Endothelial cell of umbilical vein (primary cell): ENCODE measurements at regions not wholly inside any gene's neighbourhood (a gene's known extent, or its start where the extent isn't known, plus 50 kb on each side); places are given as distances from the start of the nearest gene placed in this dataset.

Source experiments
- BruUV-seq: library from RNA; stranded (reverse); fragments of 400-500 nt; replicated peaks from 2 replicates; lab custom pipeline; 2021; lab: Mats Ljungman, UMichigan
- CTCF ChIA-PET: fragments of 300-600, 350-600 bp; sonication (Branson Sonifier 250); formaldehyde crosslinking; loops from one replicate; lab custom pipeline; 2021; ENCODE audit warnings: antibody characterized with exemption, inconsistent platforms; lab: Charles Lee
- POLR2A ChIA-PET: fragments of 300-600, 350-600 bp; sonication (Branson Sonifier 250); formaldehyde crosslinking; loops from one replicate; lab custom pipeline; 2021; ENCODE audit warnings: antibody characterized with exemption, inconsistent platforms; lab: Charles Lee
- DNase-seq: peaks from one replicate; pipeline ENCODE4 v3.0.0-alpha.2; 2011; ENCODE audit warnings: low read depth, low spot score
- FAIRE-seq: peaks from 2 replicates; lab custom pipeline; 2011; peaks lifted over from hg19 to GRCh38; lab: Jason Lieb, UNC
- H2AFZ ChIP-seq: 2 replicates; pipeline ENCODE4 v1.6.0; 2012; ENCODE audit warnings: low read depth, low read length, control low read depth, inconsistent platforms
- H3K27ac ChIP-seq: 2 replicates; pipeline ENCODE4 v1.5.1; 2011; ENCODE audit warnings: low read depth, mild to moderate bottlenecking, control low read depth, low read length, moderate library complexity; ENCODE audit not compliant: insufficient read depth
- H3K27me3 ChIP-seq, 2 experiments: 2 replicates each; pipeline versions ENCODE4 v1.6.0 to v1.6.1; 2011; ENCODE audit warnings: low read length in 2 of 2, mixed read lengths in 1 of 2; ENCODE audit not compliant: control insufficient read depth in 2 of 2, insufficient read depth in 2 of 2
- H3K36me3 ChIP-seq, 2 experiments: 2 replicates in 1 of 2; 3 replicates in 1 of 2; pipeline ENCODE4 v1.5.1; 2011; ENCODE audit warnings: low read length in 2 of 2, mild to moderate bottlenecking in 1 of 2, moderate library complexity in 1 of 2; ENCODE audit not compliant: control insufficient read depth in 2 of 2, insufficient read depth in 2 of 2; ENCODE audit errors: extremely low read depth in 1 of 2
- H3K4me1 ChIP-seq: 3 replicates; pipeline ENCODE4 v1.5.1; 2011; ENCODE audit warnings: mild to moderate bottlenecking, low read length; ENCODE audit not compliant: control insufficient read depth, insufficient read depth; ENCODE audit errors: extremely low read depth
- H3K4me2 ChIP-seq: 2 replicates; pipeline ENCODE4 v1.6.1; 2011; ENCODE audit warnings: low read length, control low read depth, mixed read lengths; ENCODE audit not compliant: insufficient read depth
- H3K4me3 ChIP-seq, 3 experiments: fragments of 200-600 bp in 1 of 3; sonication (generic), shearing (Covaris generic) in 1 of 3; replicated peaks in 1 of 3; 2 replicates each; pipeline ENCODE4 v1.5.1; 2011 to 2016; ENCODE audit warnings: control low read depth in 3 of 3, low read length in 3 of 3, mild to moderate bottlenecking in 2 of 3, inconsistent platforms in 1 of 3, low read depth in 1 of 3, moderate library complexity in 1 of 3; ENCODE audit not compliant: insufficient read depth in 1 of 3
- H3K79me2 ChIP-seq: 2 replicates; pipeline ENCODE4 v1.6.0; 2012; ENCODE audit warnings: low read length, inconsistent platforms; ENCODE audit not compliant: control insufficient read depth, insufficient read depth
- H3K9ac ChIP-seq: replicated peaks from 2 replicates; pipeline ENCODE3; 2011; ENCODE audit warnings: low read length, control low read depth; ENCODE audit not compliant: insufficient read depth; ENCODE audit errors: extremely low read depth
- H3K9me1 ChIP-seq: replicated peaks from 3 replicates; pipeline ENCODE4 v1.6.0; 2011; ENCODE audit warnings: mild to moderate bottlenecking, low read length; ENCODE audit not compliant: control insufficient read depth, insufficient read depth; ENCODE audit errors: extremely low read depth
- H3K9me3 ChIP-seq: replicated peaks from 2 replicates; pipeline ENCODE4 v1.5.1; 2012; ENCODE audit warnings: low read length, inconsistent platforms; ENCODE audit not compliant: control insufficient read depth, insufficient read depth
- H4K20me1 ChIP-seq: replicated peaks from 2 replicates; pipeline ENCODE3; 2011; ENCODE audit warnings: mild to moderate bottlenecking, low read length; ENCODE audit not compliant: control insufficient read depth, insufficient read depth; ENCODE audit errors: extremely low read depth
- CTCF ChIP-seq, 2 donors: IDR thresholded peaks; 1 replicate in 1 of 2; 2 replicates in 1 of 2; pipeline ENCODE4 v1.5.1; 2011; ENCODE audit warnings: low read length in 2 of 2, mild to moderate bottlenecking in 2 of 2, moderate library complexity in 2 of 2, control low read depth in 1 of 2, inconsistent platforms in 1 of 2, low read depth in 1 of 2; ENCODE audit not compliant: insufficient read depth in 1 of 2; ENCODE audit errors: extremely low read depth in 1 of 2
- EZH2 ChIP-seq: IDR thresholded peaks from 2 replicates; pipeline ENCODE4 v1.6.1; 2012; ENCODE audit warnings: borderline replicate concordance, low read depth, mild to moderate bottlenecking, moderate library complexity, low read length, inconsistent platforms; ENCODE audit not compliant: severe bottlenecking
- FOS ChIP-seq: IDR thresholded peaks from 2 replicates; pipeline ENCODE4 v1.6.1; 2011; ENCODE audit warnings: mild to moderate bottlenecking, low read length, moderate library complexity, borderline replicate concordance; ENCODE audit not compliant: insufficient read depth
- GATA2 ChIP-seq: IDR thresholded peaks from 2 replicates; pipeline ENCODE4 v1.7.0; 2011; ENCODE audit warnings: low read depth, mild to moderate bottlenecking, moderate library complexity, mixed read lengths, low read length; ENCODE audit not compliant: insufficient read length, insufficient read depth
- JUN ChIP-seq: IDR thresholded peaks from 2 replicates; pipeline ENCODE4 v1.6.1; 2011; ENCODE audit warnings: borderline replicate concordance, low read depth; ENCODE audit not compliant: insufficient read length, insufficient read depth
- POLR2A ChIP-seq: IDR thresholded peaks from 2 replicates; pipeline ENCODE4 v1.6.1; 2012; ENCODE audit warnings: low read depth, mild to moderate bottlenecking, control low read depth, low read length
- POLR2AphosphoS5 ChIP-seq: IDR thresholded peaks from 2 replicates; pipeline ENCODE4 v1.6.1; 2012; ENCODE audit warnings: low read depth, mild to moderate bottlenecking, control low read depth, low read length, moderate library complexity; ENCODE audit not compliant: insufficient read depth
- dilution Hi-C: fragments of 300-500 bp; cut with MboI; formaldehyde crosslinking; loops from one replicate; pipeline ENCODE4 v1.15.0; 2019; ENCODE audit warnings: low sequenced_read_pairs; ENCODE audit not compliant: extremely low pct_ligation_motif_present
- intact Hi-C: fragments of 100-400 bp; cut with micrococcal nuclease; formaldehyde crosslinking; loops from one replicate; pipeline ENCODE4 v1.10.0; 2022

DNA sequence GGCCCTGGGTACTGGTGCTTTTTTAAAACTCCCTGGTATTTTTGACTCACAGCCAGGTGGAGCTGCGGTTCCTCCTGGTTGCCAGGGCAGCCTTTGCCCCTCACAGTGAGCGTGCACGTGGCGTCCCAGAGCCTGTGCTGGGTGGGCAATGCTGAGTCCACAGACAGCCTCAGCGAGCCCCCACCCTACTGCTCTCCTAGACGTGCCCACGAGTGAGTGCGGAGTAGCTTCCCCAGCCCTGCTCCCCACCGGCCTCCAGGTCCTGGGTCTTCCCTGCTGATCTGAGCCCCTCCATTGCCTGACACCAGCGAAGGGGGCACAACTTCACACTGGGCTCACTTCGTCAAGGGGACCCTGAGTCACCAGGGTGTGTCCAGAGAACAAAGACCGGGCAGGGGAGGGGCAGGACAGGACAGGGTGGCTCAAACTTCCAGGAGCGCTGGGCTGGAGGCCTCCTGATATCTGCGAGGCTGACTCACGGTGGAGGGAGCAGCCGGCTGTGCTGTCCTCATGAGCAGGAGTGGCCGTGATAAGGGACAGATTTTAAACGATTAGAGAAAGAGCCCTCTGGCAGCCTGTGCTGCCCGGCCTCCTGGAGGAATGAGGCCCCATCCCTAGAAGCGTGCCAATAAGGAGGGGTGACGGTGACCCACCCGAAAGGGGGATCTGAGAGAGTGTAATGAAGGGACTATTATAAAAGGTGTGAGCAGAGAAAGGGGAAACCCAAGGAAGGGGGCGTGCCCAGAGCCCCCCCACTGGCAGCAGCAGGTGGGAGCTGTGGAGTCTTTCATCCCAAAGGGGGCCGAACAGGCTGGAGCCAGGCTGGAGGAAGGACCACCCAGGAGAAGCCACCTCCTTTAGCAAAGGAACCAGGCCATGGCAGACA lies 129.3 kb upstream of the FGF3 start:
- Histone ChIP-seq H3K9ac (peak overlapping the region; percentile 4), H3K9me1 (no peaks in the 10 kb centered on the region), H3K4me1 (peaks cover 20% of the 10 kb centered on the region), H3K27me3 (peaks cover 0 to 2% of the 10 kb centered on the region in 2 experiments), H3K36me3 (no peaks in the 10 kb centered on the region), H3K4me3 (no peak overlapping the region), H3K27ac (peak overlapping the region; percentile 68), H3K4me2 (no peak overlapping the region), H2AFZ (peak overlapping the region; percentile 61), H3K9me3 (no peaks in the 10 kb centered on the region), H3K79me2 (no peaks in the 10 kb centered on the region), H4K20me1 (no peaks in the 10 kb centered on the region)
- TF ChIP-seq GATA2 (peak; percentile 9), EZH2 (no peak)
- intact Hi-C loops = loop anchor here (10.0 kb wide), 1 partner anchor 126 kb away; the partner anchor contains the start of gene ANO1
- dilution Hi-C loops = no loop called here
- ChIA-PET CTCF (interaction anchor here (0.7 to 1.6 kb wide), 10 partner anchors 9 to 243 kb away, joined by 3 to 9 read pairs (median 4); no protein-coding TSS in a partner anchor), POLR2A (no interaction called here)
- no peak for FAIRE-seq
- no TSS peak for BruUV-seq
- DNase-seq = no peak

DNA sequence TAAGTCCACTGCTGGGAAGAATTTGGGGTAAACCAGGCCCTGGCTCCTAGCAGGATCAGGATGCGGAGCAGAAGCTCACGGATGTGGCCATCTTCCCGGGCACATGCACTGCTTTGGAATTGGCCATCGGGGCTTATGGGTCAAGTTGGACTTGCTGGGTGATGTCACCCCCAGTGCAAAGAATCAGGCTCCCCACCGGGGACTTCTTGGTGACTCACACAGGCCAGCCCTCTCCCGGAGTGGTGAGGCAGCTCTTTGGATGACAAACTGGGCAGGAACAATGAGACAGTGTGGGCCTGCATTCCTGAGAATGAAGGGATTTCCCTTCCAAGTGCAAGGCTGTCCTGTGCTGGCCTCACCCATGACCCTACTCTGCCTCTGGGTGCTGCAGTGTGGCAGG lies 128.8 kb upstream of the ANO1 start:
- POLR2A ChIA-PET = no interaction called here
- dilution Hi-C loops = no loop called here
- H3K9me1 ChIP-seq = no peaks in the 10 kb centered on the region

More for the DNA sequence above, 128.8 kb upstream of the ANO1 start:
- FAIRE-seq (peak; percentile 93), DNase-seq (peak; percentile 68)
- H4K20me1 ChIP-seq = no peaks in the 10 kb centered on the region
- no TSS peak for BruUV-seq
- intact Hi-C loops = loop anchor here (10.0 kb wide), 1 partner anchor 125 kb away; the partner anchor contains the start of gene ANO1
- peaks cover 0 to 2% of the 10 kb centered on the region in 2 experiments for H3K27me3 ChIP-seq
- CTCF ChIA-PET = interaction anchor here (0.7 to 1.6 kb wide), 8 partner anchors 10 to 242 kb away, joined by 3 to 9 read pairs (median 4); no protein-coding TSS in a partner anchor
- peak overlapping the region; percentile 68 for H3K27ac ChIP-seq
- no peak overlapping the region for H3K4me2 ChIP-seq
- H3K4me1 ChIP-seq = peaks cover 20% of the 10 kb centered on the region
- H3K4me3 ChIP-seq = no peak overlapping the region
- H3K79me2 ChIP-seq = no peaks in the 10 kb centered on the region
- H2AFZ ChIP-seq = peak overlapping the region; percentile 28
- no peaks in the 10 kb centered on the region for H3K36me3 ChIP-seq
- H3K9ac ChIP-seq = peak overlapping the region; percentile 4
- no peaks in the 10 kb centered on the region for H3K9me3 ChIP-seq
- TF ChIP-seq POLR2A (no peak), POLR2AphosphoS5 (peak; percentile 21), CTCF (IDR thresholded peaks at IDR 0.05; ENCODE audit: extremely low read depth in 1 of 2, insufficient read depth in 1 of 2, low read depth in 1 of 2, low read length in 2 of 2) (no peak), FOS (peak; percentile 77), JUN (peak; percentile 75)
